Breast epithelium (tissue), 4 donors: ENCODE measurements at regions not wholly inside any gene's neighbourhood (a gene's known extent, or its start where the extent isn't known, plus 50 kb on each side); places are given as distances from the start of the nearest gene placed in this dataset.

Experiments used
- DNase-seq, 2 donors: peaks; one replicate each; pipeline ENCODE4 v3.0.0-alpha.2; 2019; ENCODE audit warnings: low spot score in 2 of 2
- H3K27ac ChIP-seq, 2 donors: fragments of 200-600 bp; sonication (generic) in 1 of 2; one replicate each; pipeline ENCODE4 v1.5.1; 2016 to 2019; ENCODE audit warnings: mild to moderate bottlenecking in 1 of 2
- H3K27me3 ChIP-seq, 2 donors: fragments of 200-600 bp; sonication (generic) in 1 of 2; one replicate each; pipeline versions ENCODE4 v1.5.1 to v1.6.0; 2017 to 2019; ENCODE audit warnings: control low read depth in 1 of 2, mild to moderate bottlenecking in 1 of 2
- H3K36me3 ChIP-seq: fragments of 200-600 bp; one replicate; pipeline ENCODE4 v1.5.1; 2019
- H3K4me1 ChIP-seq, 2 donors: fragments of 200-600 bp; sonication (generic); one replicate each; pipeline ENCODE4 v1.5.1; 2016 to 2019; ENCODE audit warnings: control low read depth in 1 of 2
- H3K4me3 ChIP-seq, 3 donors: fragments of 200-600 bp; sonication (generic); 1 replicate in 2 of 3; 2 replicates in 1 of 3; pipeline ENCODE4 v1.5.1; 2016 to 2019; ENCODE audit warnings: mild to moderate bottlenecking in 3 of 3, moderate library complexity in 2 of 3
- H3K9me3 ChIP-seq, 2 donors: fragments of 200-600 bp; sonication (generic) in 1 of 2; one replicate each; pipeline ENCODE4 v1.5.1; 2016 to 2019; ENCODE audit warnings: control low read depth in 1 of 2
- POLR2A ChIP-seq: fragments of 450-650 bp; IDR thresholded peaks from one replicate; pipeline ENCODE4 v1.6.1; 2016; ENCODE audit warnings: antibody characterized with exemption, mild to moderate bottlenecking, moderate library complexity
- POLR2AphosphoS5 ChIP-seq, 3 donors: sonication (generic); formaldehyde crosslinking; IDR thresholded peaks; one replicate each; pipeline ENCODE4 v1.6.1; 2017; ENCODE audit warnings: antibody characterized with exemption in 3 of 3
- intact Hi-C: fragments of 100-400 bp; cut with DNase I; formaldehyde crosslinking; loops from one replicate; pipeline ENCODE4 v1.15.1; 2023; ENCODE audit warnings: low total_unique reads
- TF ChIP-seq, protein P1 (sequence below), 3 donors: fragments of 450-650 bp; IDR thresholded peaks; one replicate each; pipeline ENCODE4 v1.5.1; 2016 to 2017; ENCODE audit warnings: antibody characterized with exemption in 3 of 3, mild to moderate bottlenecking in 3 of 3, moderate library complexity in 3 of 3

GRCh38 chr18:76557026-76557575 is 62.1 kb upstream of the ZNF516 start:
- TF ChIP-seq POLR2A (no peak), POLR2AphosphoS5 (IDR thresholded peaks at IDR 0.05) (no peak)
- TF ChIP-seq, protein P1, sequence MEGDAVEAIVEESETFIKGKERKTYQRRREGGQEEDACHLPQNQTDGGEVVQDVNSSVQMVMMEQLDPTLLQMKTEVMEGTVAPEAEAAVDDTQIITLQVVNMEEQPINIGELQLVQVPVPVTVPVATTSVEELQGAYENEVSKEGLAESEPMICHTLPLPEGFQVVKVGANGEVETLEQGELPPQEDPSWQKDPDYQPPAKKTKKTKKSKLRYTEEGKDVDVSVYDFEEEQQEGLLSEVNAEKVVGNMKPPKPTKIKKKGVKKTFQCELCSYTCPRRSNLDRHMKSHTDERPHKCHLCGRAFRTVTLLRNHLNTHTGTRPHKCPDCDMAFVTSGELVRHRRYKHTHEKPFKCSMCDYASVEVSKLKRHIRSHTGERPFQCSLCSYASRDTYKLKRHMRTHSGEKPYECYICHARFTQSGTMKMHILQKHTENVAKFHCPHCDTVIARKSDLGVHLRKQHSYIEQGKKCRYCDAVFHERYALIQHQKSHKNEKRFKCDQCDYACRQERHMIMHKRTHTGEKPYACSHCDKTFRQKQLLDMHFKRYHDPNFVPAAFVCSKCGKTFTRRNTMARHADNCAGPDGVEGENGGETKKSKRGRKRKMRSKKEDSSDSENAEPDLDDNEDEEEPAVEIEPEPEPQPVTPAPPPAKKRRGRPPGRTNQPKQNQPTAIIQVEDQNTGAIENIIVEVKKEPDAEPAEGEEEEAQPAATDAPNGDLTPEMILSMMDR (IDR thresholded peaks at IDR 0.05) = no peak
- Histone ChIP-seq H3K27me3 (no peaks in the 10 kb centered on the region), H3K4me1 (no peaks in the 10 kb centered on the region), H3K27ac (no peak overlapping the region), H3K4me3 (no peak overlapping the region), H3K9me3 (no peaks in the 10 kb centered on the region), H3K36me3 (no peaks in the 10 kb centered on the region)
- intact Hi-C loops = no loop called here
- no peak for DNase-seq

DNA sequence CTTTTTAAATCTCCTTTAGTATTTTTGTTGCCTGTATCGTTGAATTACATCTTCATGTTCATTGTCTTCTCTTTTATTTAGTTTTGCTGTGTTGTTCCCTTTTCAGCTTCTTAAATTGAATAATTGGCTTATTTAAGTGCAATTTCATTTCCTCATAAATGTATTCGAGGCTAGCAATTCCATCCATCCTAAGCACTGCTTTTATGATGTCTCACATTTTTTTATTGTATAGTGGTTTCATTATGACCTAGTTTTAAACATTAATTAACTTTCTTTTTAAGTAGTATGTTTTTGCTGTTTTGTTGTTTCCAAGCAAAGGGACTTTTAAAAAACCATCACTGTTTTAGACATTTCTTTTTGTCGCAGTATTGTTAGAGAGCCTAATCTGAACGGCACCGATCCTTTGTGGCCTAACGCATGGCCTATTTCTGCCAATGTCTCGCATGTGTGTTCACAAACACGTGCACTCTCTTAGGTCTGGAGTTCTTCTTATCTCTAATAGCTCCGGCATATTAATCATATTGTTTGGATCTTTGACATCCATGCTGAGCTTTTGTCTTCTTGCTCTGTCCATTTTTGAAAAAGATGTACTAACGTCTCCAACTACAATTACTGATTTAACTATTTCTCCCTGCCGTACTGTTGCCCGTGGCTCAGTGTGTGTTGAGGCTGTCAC is 59.6 kb upstream of the ZNF516 start:
- Histone ChIP-seq H3K36me3 (no peaks in the 10 kb centered on the region), H3K4me3 (no peak overlapping the region), H3K27ac (no peak overlapping the region), H3K27me3 (no peaks in the 10 kb centered on the region), H3K9me3 (no peaks in the 10 kb centered on the region), H3K4me1 (no peaks in the 10 kb centered on the region)
- DNase-seq = no peak
- intact Hi-C loops = no loop called here
- TF ChIP-seq POLR2AphosphoS5 (IDR thresholded peaks at IDR 0.05) = no peak
- TF ChIP-seq POLR2A = no peak
- TF ChIP-seq, protein P1 (IDR thresholded peaks at IDR 0.05) = no peak

DNA sequence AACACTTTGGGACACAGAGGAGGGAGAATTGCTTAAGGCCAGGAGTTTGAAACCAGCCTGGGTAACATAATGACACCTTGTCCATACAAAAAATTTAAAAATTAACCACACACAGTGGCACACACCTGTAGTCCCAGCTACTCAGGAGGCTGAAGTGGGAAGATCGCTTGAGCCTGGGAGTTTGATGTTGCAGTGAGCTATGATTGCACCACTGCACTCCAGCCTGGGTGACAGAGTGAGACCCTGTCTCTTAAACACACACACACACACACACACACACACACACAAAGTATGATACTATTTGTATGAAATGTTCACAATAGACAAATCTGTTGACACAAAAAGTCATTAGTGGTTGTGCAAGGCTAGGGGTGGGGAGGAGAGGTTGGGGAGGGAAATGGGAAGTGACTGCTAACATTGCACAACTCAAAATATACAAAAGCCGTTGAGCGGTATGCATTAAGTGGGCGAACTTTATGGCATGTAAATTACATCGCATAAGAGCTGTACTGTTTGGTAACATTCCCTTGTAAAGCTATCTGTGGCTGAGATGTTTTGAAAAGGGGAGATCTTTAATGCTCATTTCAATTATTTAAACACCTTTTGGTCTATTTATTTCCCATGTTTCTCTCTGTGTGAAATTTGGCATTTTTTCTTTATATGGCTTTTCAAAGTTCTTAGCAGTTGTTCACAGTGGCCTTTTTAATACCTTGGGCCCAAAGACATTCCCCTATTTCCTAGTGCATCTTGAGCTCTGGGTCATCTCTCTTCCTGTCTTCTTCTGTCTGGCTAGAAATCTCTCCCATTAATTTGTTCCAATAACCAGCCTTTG is 58.9 kb upstream of the ZNF516 start:
- H3K9me3 ChIP-seq = no peaks in the 10 kb centered on the region
- H3K27ac ChIP-seq = no peak overlapping the region
- no peak overlapping the region for H3K4me3 ChIP-seq
- no peaks in the 10 kb centered on the region for H3K36me3 ChIP-seq
- intact Hi-C loops = no loop called here
- H3K27me3 ChIP-seq = no peaks in the 10 kb centered on the region
- TF ChIP-seq POLR2A (no peak), POLR2AphosphoS5 (IDR thresholded peaks at IDR 0.05) (no peak)
- TF ChIP-seq, protein P1 (IDR thresholded peaks at IDR 0.05) = no peak
- DNase-seq = no peak
- no peaks in the 10 kb centered on the region for H3K4me1 ChIP-seq

- Histone ChIP-seq H3K4me3 (no peak overlapping the region), H3K9me3 (no peaks in the 10 kb centered on the region), H3K4me1 (no peaks in the 10 kb centered on the region), H3K36me3 (no peaks in the 10 kb centered on the region), H3K27me3 (no peaks in the 10 kb centered on the region), H3K27ac (no peak overlapping the region)
- intact Hi-C loops = no loop called here
- DNase-seq = no peak
- TF ChIP-seq POLR2AphosphoS5 (IDR thresholded peaks at IDR 0.05) (no peak), POLR2A (no peak)
- TF ChIP-seq, protein P1 (IDR thresholded peaks at IDR 0.05) = no peak
Measured at GRCh38 chr18:76548541-76548940, 53.5 kb upstream of the ZNF516 start.

DNA sequence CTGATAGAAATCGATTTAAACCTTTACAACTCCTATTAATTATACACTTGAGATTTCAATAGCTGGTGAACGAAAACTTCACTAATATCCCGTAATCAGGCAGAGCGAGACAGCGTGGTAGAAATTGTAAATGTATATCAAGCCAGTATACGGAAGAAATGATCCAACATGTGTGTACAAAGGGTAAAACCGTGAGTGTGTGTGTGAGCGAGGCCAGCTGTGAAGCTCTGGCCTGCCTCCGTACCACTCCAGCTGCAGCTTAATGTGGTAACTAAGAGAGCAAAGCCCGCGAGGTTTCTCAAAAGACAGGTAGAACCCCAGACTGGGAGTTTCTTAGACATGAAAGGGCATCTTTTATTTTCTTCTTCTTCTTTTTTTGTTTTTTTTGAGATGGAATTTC is 52.3 kb upstream of the ZNF516 start:
- Histone ChIP-seq H3K27me3 (no peaks in the 10 kb centered on the region), H3K4me1 (no peaks in the 10 kb centered on the region), H3K9me3 (no peaks in the 10 kb centered on the region), H3K27ac (no peak overlapping the region), H3K4me3 (no peak overlapping the region), H3K36me3 (no peaks in the 10 kb centered on the region)
- intact Hi-C loops = no loop called here
- no peak for TF ChIP-seq POLR2AphosphoS5 (IDR thresholded peaks at IDR 0.05)
- TF ChIP-seq, protein P1 (IDR thresholded peaks at IDR 0.05) = no peak
- TF ChIP-seq POLR2A = no peak
- DNase-seq = no peak
